Activated CD4-positive, alpha-beta T cell treated with anti-CD3 and anti-CD28 coated beads, Interleukin-2, Interleukin-6, amounts not matched to agents 100 ng/mL and 50 ng/mL, durations not matched to agents 16 hours and 8 hours (primary cell): ENCODE measurements at regions not wholly inside any gene's neighbourhood (a gene's known extent, or its start where the extent isn't known, plus 50 kb on each side); places are given as distances from the start of the nearest gene placed in this dataset.
A peak's percentile ranks its signal among the peaks of the same experiment; 100 is the strongest.

Source experiments
- DNase-seq: peaks from one replicate; pipeline ENCODE4 v3.0.0-alpha.2; 2020

DNA sequence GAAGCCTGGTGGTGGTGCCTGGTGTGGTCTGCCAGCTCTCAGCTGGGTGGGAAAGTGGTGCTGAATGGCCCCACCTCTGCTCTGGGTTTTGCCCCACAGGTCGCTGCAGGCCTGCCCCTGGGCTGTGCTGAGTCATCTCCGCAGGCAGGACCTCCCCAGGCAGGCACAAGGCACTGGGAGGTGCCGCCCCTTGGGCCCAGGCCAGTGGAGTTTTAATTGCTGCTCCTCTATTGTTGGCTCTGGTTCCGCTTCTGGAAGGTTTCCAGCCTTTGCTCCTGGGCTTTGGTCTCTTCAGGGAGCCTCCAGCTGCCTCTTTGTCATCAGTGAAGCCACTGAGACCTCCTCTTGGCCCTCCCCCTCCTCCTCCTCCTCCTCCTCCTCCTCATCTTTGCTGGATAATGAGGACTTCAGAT is 180.3 kb upstream of the GRB10 start:
- DNase-seq = peak; percentile 5

DNA sequence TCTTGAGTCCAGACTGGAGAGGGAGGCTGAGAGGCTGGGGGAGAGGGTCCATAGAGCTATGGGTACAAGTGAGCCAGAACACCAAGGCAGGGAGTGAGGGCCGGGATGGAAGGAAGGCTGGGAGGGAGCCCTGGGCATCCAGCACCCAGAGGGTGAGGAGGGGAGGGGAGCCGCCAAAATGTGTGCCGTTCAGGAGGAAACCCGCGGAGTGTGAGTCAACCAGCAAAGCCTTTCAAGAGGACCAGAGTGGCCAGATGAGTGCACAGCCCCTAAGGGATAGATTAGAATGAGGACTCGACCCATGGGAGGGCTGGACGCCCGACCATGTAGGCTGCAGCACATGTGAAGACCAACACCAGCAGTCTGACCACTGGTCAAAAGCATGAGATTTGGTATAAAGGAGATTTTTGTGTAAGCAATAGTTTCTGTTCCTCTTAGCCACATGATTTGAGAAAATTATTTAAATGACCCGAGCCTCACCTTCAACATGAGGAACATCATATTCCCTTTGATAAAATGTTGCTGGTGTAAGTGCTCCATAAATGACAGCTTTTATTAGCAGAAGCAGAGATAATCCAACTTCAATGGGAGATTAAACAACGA is 179.7 kb upstream of the GRB10 start:
- DNase-seq = no peak

DNA sequence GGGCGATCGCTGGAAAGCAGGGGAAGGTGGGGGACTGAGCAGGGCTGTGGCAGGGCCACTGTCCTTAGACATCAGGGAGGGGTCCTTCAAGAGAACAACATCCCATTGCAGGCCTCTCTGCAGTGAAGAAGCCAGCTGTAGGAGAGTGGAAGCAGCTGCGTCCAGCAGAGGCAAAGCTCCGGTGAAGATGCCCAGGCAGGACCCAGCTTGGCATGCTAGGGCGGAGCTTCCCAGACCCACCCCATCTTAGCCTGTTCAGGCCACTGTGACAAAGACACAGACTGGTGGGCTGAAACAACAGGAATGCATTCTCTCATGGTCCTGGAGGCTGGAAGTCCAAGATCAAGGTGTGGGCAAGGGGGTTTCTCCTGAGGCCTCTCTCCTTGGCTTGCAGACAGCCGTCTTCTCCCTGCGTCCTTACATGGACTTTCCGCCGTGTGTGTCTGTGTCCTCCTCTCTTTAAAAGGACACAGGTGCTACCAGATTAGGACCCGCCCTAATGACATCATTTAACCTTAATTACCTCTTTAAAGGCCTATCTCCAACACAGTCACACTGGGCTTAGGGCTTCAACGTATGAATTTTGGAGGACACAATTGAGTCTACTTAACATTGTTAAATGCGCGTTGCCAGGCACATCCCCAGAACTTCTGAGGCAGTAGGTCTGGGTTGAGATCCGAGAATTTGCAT is 178.1 kb upstream of the GRB10 start:
- DNase-seq = no peak

DNA sequence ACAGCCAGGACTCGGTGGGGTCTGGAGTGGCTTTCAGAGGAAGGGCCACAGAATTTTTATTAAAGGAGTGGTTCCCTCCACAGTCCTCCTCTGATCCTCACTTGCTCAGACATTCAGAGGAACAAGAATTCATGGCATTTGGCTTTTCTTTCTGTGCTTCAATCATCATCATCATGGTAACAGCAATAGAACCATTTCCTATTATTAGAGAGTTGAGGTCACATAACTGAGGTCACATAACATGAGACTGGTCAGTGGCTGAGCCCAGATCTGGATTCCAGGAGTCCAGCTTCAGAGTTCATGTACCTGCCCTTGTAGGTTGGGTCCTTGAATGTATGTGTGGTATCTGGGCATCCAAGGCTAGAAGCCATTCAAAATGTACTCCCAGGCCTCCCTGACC is 177.3 kb upstream of the GRB10 start:
- DNase-seq = no peak

DNA sequence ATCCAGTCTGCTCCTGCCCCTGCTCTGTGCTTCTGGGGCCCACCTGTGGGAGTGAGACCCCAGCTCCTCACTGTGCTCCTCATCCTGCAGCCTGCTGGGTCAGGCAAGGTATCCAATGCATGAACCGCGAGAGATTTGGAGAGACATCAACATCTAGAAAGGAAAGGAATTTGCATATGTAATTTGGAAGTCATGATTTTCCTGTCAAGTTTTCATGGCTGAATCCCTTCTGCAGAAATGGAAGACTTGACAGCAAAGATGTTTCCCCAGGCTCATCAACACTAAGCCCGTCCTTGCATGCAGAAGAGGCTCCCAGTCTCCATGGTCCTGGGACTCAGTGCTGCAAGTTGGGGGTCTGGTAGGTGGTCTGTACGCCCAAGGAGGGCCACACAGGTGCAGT is 176.9 kb upstream of the GRB10 start:
- DNase-seq = no peak

DNA sequence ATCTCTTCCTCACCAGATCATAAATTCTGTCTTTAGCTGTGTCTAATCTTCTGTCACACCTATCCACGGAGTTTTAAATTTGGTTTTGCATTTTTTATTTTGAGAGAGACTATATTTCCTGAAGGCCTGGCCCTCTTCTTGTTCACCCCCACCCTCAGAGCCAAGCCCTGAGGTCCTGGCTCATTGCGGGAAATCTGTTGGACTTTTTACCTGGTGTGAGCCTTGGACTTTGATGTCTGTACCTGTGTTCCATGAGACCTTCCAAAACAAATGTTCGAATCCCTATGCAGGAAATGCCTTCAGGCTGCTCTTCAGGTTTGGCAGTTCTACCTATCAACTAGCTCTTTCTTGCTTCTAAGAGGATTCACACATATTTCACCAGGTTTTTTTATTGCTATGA is 175.2 kb upstream of the GRB10 start:
- no peak for DNase-seq

DNA sequence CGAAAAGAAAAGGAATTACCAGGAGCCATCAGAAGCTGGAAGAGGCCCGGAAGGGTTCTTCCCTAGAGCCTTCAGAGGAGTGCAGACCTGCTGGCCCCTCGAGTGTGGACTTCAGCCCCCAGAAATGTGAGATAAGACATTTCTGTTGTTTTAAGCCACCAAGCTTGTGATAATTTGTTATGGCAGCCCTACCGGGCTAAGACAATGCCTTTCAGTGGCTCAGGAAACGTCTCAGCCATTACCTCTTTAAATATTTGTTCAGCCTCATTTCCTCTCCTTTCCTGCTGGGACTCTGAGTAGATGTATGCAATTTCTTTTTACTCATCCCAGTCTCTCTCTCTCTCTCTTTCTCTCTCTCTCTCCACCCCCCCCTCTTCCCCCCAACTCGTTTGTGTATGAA is 174.7 kb upstream of the GRB10 start:
- no peak for DNase-seq

DNA sequence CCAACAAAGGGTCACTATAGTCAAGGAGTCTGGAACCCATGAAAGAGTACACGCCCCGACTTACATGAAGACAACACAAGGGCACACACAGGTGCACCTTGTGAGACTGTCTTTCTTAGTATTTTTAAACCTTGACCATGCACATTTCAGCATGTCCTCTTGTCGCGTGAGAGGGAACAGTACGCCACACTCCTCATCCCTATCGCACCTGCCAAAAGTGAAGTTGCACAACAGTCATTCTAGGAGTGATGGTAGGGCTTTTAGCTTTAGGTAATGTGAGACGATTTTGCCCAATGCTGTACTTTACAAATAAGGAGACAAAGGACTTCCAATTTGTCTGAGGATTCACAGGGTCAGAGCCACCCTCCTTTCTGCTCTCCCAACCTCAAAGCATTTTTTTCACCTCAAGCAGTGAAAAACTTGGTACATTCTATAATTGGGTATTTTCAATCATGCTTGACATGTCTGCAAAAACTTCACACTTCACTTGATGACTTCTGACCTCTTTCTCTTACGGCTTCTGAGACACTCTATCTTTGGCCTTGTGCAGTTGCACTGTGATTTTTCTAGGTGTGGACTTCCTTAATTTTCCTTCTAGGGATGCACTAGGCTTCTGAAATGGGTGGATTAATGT is 173.9 kb upstream of the GRB10 start:
- DNase-seq = no peak

DNA sequence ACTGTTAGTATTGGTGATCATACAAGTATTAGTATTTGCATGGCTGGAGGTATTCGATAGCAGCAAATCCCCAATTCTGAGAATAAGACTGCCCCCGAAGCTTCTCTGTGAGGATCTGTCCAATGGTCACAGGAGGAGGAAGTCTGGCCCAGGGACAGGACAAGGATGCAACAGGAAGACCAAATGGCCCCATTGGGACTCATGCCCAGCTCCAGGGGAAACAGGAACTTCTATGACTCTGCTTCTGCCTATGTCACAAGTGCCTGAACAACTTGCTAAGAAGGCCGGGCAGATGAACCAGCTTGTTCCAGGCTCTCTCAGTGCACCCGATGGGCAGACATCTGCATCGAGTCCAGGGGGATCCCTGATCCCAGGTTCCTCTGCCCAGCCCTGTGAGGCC is 172.0 kb upstream of the GRB10 start:
- DNase-seq = no peak

DNA sequence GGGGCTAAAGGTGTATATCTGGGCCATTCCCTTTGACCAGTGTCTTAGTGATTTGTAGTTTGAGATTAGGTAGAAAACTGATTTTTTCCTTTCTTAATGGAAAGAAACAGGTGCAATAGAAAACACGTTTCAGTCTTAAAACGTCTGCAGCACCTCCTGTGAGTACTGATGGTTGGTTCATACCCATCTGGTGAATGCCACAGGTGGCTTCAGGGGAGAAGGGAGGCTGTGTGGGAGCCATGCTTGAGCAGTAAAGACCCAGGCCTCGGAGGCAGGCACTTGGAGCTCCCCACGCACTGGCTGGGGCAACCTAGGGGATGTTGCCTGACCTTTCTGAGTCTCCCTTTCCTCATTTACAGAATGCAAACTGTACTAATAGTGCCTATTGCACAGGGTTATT is 171.5 kb upstream of the GRB10 start:
- DNase-seq = no peak

DNA sequence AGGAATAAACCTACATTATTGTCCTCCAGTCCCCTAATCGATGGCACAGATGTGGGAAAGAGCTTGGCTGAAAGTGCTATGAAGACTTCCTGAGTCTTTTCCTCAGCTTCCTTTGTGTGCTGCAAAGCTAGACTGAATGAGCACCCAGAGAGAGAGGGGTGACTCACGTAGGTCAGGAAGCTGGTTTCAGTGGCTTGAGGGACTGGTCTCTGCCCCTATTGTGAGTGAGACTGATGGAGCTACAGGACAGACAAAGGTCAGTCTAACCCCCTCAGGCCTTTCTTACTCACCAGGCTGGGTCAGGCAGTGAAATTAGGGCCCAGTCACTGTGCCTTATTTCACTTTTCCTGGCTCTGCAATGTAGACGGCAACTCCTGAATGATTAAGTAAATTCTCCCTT is 171.1 kb upstream of the GRB10 start:
- DNase-seq = no peak

DNA sequence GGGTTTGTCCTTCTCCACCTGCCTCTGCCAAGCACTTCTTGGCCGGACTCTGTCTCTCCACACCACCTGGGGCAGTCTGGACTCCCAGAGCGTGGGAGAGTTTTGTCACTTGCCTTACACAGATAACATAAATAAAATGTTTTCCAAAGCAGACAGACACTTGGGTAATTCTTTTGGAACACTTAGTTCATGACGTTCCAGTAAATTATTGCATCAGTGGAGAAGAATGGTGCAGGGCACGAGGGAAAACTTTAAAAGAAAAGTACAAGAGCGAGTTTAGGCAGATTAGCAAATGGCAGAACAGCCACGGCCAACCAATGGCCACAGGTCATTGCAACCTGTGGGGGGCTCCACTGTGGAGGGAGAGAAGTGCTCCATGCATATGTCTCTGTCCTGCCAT is 170.6 kb upstream of the GRB10 start:
- no peak for DNase-seq

DNA sequence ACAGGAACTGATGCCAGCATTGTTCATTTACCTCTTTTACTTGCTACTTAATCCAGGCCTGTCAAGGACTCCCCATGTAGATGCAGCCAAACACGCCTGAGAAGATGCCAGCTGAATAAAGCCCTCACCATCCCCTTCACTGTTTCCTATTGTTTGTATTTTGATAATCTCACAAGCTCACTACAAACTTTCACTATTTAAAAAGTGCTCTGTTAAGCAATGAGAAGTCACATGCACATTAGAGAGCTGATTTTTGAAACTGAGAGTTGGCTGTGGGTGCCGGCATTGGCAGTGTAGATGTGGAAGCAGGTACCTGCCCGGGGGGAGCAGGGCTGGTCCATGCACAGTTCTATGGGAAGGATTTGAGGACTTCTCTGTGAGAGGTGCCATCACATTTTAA is 169.8 kb upstream of the GRB10 start:
- DNase-seq = no peak

DNA sequence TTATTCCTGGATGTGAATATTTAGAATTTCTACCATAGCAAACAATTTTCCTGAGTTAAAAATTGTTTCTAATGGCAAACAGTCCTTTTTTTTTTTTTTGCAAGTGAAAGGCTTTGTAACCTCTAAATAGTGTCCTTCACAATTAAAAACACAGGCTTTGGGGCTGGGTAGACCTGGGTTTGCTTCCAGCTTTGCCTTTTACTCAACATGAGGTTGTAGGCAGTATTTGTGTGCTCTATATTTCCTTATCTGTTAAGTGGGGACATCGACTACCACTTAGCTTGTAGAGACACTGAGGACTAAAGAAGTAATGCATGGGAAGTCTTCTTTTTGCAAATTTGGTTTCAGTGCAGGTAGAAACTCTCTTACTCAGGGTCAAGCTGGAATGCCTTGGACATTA is 169.4 kb upstream of the GRB10 start:
- DNase-seq = no peak

DNA sequence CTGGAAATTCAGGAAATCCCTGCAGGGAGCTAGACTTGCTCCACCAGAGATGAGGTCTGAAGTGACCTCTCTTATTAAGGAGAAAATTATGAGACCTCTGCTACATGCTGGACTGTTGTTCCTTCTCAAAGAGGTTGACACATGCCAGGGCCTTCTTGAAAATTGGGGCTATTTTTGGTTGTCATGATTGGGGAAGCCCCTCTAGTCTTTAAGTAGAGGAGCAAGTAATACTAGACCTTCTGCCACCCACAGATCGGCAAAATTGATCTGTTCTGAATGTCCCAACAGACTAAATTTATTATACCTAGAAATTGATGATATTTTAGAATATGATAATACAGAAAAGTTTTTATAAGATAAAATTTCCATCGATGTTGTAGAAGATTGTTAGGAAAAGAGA is 160.8 kb upstream of the GRB10 start:
- DNase-seq = no peak

DNA sequence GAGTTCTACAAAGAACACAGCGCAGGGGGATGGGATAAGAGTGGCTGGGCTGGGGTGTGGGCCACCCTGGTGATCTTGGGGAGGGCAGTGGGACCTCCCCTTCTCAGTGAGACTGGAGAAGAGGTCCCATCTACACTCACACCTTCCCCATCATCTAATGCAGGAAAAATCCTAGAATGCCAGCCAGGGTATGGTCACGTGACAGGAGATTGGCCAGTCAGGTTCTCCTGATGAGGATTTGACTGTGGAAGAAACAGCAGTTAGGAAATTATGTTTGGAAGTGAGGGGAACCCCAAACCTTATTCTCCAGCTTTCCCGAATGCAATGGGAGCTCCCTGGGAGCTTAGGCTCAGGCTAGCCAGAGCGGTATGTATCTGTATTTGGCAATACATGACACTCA is 158.8 kb upstream of the GRB10 start:
- no peak for DNase-seq

DNA sequence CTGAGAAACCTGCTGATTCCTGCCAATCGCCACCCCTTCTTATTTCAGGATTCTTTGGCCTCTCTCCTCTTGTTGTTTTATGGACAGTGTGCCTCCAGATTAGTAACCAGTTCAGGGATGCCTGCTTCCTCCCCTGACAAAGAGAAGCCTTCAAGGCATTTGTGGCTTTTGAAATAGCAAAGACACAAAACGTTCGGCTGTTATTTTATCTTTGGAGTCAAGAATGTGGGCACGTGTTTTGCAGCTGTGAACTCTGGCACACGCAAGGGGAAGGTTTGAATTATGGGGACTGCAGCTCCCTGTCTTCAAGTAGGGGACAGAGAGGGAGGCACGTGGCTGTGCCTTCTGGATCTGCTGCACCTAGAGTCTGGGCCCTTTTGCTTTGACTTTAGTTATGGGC is 157.9 kb upstream of the GRB10 start:
- DNase-seq = no peak

DNA sequence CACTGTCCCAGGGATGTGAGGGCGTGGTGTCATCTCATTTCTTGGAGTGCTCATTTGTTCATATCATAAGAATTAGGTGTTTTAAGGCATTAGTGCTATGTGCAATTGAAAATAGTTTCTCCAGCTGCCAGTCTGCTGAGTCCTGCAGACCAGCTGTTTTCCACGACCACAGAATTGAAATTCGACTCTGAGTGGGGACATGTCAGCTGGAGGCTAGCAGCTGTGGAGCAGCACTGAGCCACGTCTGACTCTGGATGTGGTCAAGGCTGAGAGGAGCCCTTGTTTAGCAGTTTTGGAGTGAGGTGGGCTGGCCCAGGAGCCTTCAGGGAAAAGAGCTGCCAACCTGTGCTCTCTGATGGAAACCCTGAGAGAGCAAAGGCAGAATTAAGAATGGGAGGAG is 156.3 kb upstream of the GRB10 start:
- DNase-seq = no peak

DNA sequence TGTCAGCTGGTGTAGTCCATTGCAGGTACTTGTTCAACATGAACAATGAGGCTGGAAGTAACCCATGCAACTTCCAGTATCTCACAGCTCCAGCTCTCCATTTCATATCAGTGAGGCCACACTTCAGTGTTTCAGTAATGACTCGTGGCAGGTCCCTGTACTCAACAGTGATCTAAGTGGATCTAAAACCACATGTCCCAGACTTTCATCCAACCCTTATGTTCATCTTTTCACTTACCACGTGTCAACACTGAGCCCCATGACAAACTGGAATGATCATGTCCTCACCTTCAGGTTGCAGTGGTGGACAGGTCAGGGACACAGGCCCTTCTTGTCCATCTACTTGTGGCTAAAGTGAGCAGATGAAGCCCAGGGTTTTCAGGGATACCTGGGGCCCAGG is 155.0 kb upstream of the GRB10 start:
- no peak for DNase-seq

DNA sequence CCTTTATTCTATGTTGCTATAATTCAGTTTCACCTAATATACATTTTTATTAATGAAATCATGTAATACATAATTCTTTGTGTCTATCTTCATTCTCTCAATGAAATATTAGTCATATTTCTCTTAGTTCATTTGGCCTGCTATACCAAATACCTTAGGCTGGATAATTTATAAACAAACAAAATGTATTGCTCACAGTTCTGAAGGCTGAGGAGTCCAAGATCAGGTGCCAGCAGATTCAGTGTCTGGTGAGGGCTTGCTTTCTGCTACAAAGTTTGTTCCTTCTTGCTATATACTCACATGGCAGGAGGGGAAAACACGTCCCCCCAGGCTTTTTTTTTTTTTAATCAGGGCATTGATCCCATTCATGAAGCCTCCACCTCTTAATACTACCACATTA is 143.4 kb upstream of the GRB10 start:
- no peak for DNase-seq

DNA sequence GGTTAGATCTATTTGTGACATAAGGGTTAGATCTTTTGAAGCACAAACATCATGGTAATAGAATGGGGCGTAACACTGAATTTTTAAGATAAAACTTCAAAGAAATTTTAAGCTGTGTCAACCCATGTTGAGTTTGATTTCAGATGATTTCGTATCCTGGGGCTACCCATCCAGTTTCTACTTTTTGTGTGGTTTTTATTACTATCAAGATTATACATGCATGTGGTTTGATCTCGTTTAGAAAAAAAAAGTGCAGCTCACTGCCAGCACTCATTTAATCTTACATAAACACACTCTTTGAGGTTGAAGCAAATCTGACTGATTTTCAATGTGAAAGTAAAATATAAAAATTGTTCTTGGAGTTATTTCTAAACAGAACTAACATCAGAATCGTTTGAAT is 140.8 kb upstream of the GRB10 start:
- DNase-seq = no peak

DNA sequence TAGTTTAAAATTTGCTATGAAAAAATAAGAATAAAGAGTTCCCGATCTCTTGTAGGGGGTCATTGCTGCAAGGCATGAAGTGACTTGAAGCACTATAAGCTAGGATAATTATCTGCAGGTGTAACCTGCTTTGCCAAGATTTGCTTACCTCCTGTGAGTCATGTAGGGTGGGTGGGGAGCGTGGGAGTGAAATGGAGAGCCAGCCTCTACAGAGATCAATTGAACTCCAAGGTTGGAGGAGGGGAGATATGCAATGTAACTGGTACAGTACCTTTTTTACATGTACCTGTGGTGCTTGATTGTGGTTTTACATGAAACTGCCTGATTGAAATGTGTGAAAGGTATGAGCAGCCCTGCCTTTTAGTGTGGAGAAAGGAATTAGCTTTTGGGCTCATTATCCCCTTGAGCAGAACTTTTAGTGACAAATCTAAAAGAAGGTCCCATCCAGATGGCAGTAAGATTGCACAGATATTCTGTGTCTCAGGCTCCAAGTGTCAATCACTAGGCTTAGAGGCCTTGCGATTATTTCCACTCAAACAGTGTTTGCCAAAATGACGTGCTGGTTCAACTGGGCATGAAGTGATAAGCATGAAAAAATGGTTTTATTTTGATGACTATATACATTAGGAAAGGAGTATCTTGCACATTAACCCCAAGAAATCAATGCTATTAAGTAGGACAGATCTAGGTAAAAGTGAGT is 138.6 kb upstream of the GRB10 start:
- no peak for DNase-seq

DNA sequence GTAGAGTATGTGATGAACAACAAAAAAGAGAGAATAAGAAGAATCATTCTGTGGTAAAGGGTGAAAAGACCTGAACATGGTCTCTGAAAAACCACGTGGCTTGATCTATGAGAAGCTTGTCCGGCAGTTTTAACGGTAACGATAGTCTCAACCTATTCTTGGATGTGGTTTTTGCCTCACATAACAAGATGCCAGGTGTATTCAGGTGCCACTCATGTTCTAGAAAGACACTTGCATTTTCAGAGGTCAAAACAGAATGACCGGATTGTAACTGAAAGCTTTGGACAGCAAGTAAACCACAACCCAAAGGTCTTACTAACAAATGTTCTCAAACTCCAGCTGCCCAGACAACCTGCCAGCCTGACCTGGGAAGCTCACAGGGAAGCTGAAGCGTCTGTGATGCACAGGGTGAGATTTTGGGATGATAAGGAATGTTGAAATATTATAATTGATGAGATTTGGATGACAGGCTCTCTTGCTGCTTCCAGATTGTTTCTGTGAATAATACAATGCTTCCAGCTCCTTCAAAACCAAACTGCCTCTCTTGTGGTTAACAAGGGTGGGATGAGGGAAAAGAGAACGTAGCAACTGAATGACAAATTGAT is 137.4 kb upstream of the GRB10 start:
- no peak for DNase-seq

DNA sequence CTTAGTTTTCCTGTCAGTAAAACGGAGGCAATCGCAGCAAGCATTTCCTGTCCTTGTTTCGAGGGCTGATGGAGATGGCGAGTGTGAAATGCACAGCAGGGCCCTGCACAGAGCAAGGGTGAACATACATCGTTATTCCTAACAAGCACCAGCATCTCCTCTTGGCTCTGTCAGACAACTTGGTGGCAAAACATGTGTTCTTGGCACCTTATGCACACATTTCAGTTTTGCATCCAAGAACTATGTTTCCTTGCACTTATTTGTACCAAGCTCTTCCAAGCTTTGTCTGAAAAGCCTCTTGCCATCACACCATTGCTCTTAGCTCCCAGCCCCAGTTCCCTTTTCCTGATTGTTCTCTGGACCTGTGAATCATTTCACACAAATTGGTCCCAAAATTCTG is 132.9 kb upstream of the GRB10 start:
- DNase-seq = no peak
